Caco-2 (cell line): ENCODE measurements at regions not wholly inside any gene's neighbourhood (a gene's known extent, or its start where the extent isn't known, plus 50 kb on each side); places are given as distances from the start of the nearest gene placed in this dataset.
"Not testable (repeated sequence)": the region's sequence is repeated elsewhere in the genome, so short reads cannot be mapped to it uniquely, and the experiment has no call there.

ENCODE experiments used
- BruUV-seq: library from RNA; stranded (reverse); fragments of 400-500 nt; replicated peaks from 2 replicates; lab custom pipeline; 2021; lab: Mats Ljungman, UMichigan
- CTCF ChIA-PET: fragments of 300-600 bp; sonication (Branson Sonifier 250); formaldehyde crosslinking; loops from one replicate; lab custom pipeline; 2022; ENCODE audit warnings: antibody characterized with exemption; lab: Charles Lee
- POLR2A ChIA-PET: fragments of 300-600 bp; sonication (Branson Sonifier 250); formaldehyde crosslinking; loops from one replicate; lab custom pipeline; 2022; ENCODE audit warnings: antibody characterized with exemption; lab: Charles Lee
- DNase-seq, 2 experiments: peaks; one replicate each; pipeline versions ENCODE4 v3.0.0 to v3.0.0-alpha.2; 2020 to 2022
- H3K27me3 ChIP-seq: replicated peaks from 2 replicates; pipeline ENCODE4 v1.6.0; 2011; ENCODE audit warnings: low read length; ENCODE audit not compliant: control insufficient read depth, insufficient read depth
- H3K36me3 ChIP-seq: 2 replicates; pipeline ENCODE4 v1.5.1; 2011; ENCODE audit warnings: low read length; ENCODE audit not compliant: control insufficient read depth, insufficient read depth
- H3K4me1 ChIP-seq: fragments of 250-450 bp; sonication (Bioruptor Pico); 2 replicates; pipeline ENCODE4 v1.5.1; 2020; ENCODE audit warnings: mild to moderate bottlenecking
- H3K4me3 ChIP-seq: 2 replicates; pipeline ENCODE4 v1.5.1; 2011; ENCODE audit warnings: low read depth, mild to moderate bottlenecking, control low read depth, low read length
- H3K9me3 ChIP-seq: fragments of 250-450 bp; sonication (Bioruptor Pico); 2 replicates; pipeline ENCODE4 v1.5.1; 2020; ENCODE audit warnings: mild to moderate bottlenecking, moderate library complexity
- H3K27ac Mint-ChIP-seq: one replicate; pipeline ENCODE4 v1.8.0; 2022; ENCODE audit warnings: mixed read lengths; ENCODE audit not compliant: unreplicated experiment
- H3K27me3 Mint-ChIP-seq: one replicate; pipeline ENCODE4 v1.8.0; 2022; ENCODE audit warnings: mixed read lengths; ENCODE audit not compliant: insufficient read depth, unreplicated experiment
- H3K36me3 Mint-ChIP-seq: one replicate; pipeline ENCODE4 v1.8.0; 2022; ENCODE audit warnings: mild to moderate bottlenecking, mixed read lengths; ENCODE audit not compliant: insufficient read depth, unreplicated experiment
- H3K4me1 Mint-ChIP-seq: one replicate; pipeline ENCODE4 v1.8.0; 2022; ENCODE audit warnings: low read depth, mixed read lengths; ENCODE audit not compliant: unreplicated experiment
- H3K4me3 Mint-ChIP-seq: one replicate; pipeline ENCODE4 v1.8.0; 2022; ENCODE audit warnings: mild to moderate bottlenecking, moderate library complexity, mixed read lengths; ENCODE audit not compliant: unreplicated experiment
- H3K9me3 Mint-ChIP-seq: one replicate; pipeline ENCODE4 v1.8.0; 2022; ENCODE audit warnings: mixed read lengths; ENCODE audit not compliant: unreplicated experiment
- CTCF ChIP-seq, 2 experiments: fragments of 200-600 bp in 1 of 2; IDR thresholded peaks; 1 replicate in 1 of 2; 2 replicates in 1 of 2; pipeline versions ENCODE4 v1.5.1 to v1.8.0; 2011 to 2022; ENCODE audit warnings: antibody characterized with exemption in 1 of 2, control low read depth in 1 of 2, inconsistent platforms in 1 of 2, low read depth in 1 of 2, low read length in 1 of 2, mild to moderate bottlenecking in 1 of 2, moderate library complexity in 1 of 2; ENCODE audit not compliant: insufficient read depth in 1 of 2, severe bottlenecking in 1 of 2, unreplicated experiment in 1 of 2
- intact Hi-C: fragments of 100-400 bp; cut with micrococcal nuclease; formaldehyde crosslinking; loops from one replicate; pipeline ENCODE4 v1.10.0; 2022; ENCODE audit not compliant: unreplicated experiment

GRCh38 chr16:5207001-5207523, 109.5 kb upstream of the EEF2KMT start:
- DNase-seq: no peak
- no peaks in the 10 kb centered on the region for H3K36me3 Mint-ChIP-seq
- no peak for TF ChIP-seq CTCF (IDR thresholded peaks at IDR 0.05; ENCODE audit: insufficient read depth in 1 of 2, low read depth in 1 of 2, low read length in 1 of 2, severe bottlenecking in 1 of 2, unreplicated experiment in 1 of 2)
- no peaks in the 10 kb centered on the region for H3K4me1 ChIP-seq
- no peak overlapping the region for H3K4me3 ChIP-seq
- no peak overlapping the region for H3K4me3 Mint-ChIP-seq
- H3K9me3 Mint-ChIP-seq: peaks cover 9% of the 10 kb centered on the region
- H3K4me1 Mint-ChIP-seq: no peaks in the 10 kb centered on the region
- H3K9me3 ChIP-seq: no peaks in the 10 kb centered on the region
- intact Hi-C loops: no loop called here
- no peaks in the 10 kb centered on the region for H3K36me3 ChIP-seq
- peaks cover 8% of the 10 kb centered on the region for H3K27me3 Mint-ChIP-seq
- no peaks in the 10 kb centered on the region for H3K27me3 ChIP-seq
- POLR2A ChIA-PET: no interaction called here
- BruUV-seq: no TSS peak
- CTCF ChIA-PET: no interaction called here
- H3K27ac Mint-ChIP-seq: no peak overlapping the region

GRCh38 chr16:5206331-5206990, 108.9 kb upstream of the EEF2KMT start:
- H3K4me3 Mint-ChIP-seq: no peak overlapping the region
- Histone ChIP-seq H3K4me1 (no peaks in the 10 kb centered on the region), H3K27me3 (no peaks in the 10 kb centered on the region), H3K9me3 (no peaks in the 10 kb centered on the region), H3K4me3 (no peak overlapping the region), H3K36me3 (no peaks in the 10 kb centered on the region)
- CTCF ChIA-PET: interaction anchor here (0.6 kb wide), 1 partner anchor 9 kb away, joined by 4 read pairs; no protein-coding TSS in a partner anchor
- H3K27ac Mint-ChIP-seq: no peak overlapping the region
- peaks cover 9% of the 10 kb centered on the region for H3K9me3 Mint-ChIP-seq
- POLR2A ChIA-PET: no interaction called here
- no peaks in the 10 kb centered on the region for H3K4me1 Mint-ChIP-seq
- no TSS peak for BruUV-seq
- DNase-seq: no peak
- intact Hi-C loops: no loop called here
- H3K36me3 Mint-ChIP-seq: no peaks in the 10 kb centered on the region
- TF ChIP-seq CTCF (IDR thresholded peaks at IDR 0.05; ENCODE audit: insufficient read depth in 1 of 2, low read depth in 1 of 2, low read length in 1 of 2, severe bottlenecking in 1 of 2, unreplicated experiment in 1 of 2): no peak
- peaks cover 6% of the 10 kb centered on the region for H3K27me3 Mint-ChIP-seq

GRCh38 chr16:5205361-5206040, 107.9 kb upstream of the EEF2KMT start:
- BruUV-seq: no TSS peak
- Mint-ChIP-seq H3K4me1 (no peaks in the 10 kb centered on the region), H3K36me3 (no peaks in the 10 kb centered on the region), H3K4me3 (no peak overlapping the region), H3K27me3 (peaks cover 6% of the 10 kb centered on the region), H3K27ac (no peak overlapping the region), H3K9me3 (peaks cover 9% of the 10 kb centered on the region)
- Histone ChIP-seq H3K36me3 (no peaks in the 10 kb centered on the region), H3K27me3 (no peaks in the 10 kb centered on the region), H3K4me1 (no peaks in the 10 kb centered on the region), H3K4me3 (no peak overlapping the region), H3K9me3 (no peaks in the 10 kb centered on the region)
- intact Hi-C loops: no loop called here
- TF ChIP-seq CTCF (IDR thresholded peaks at IDR 0.05; ENCODE audit: insufficient read depth in 1 of 2, low read depth in 1 of 2, low read length in 1 of 2, severe bottlenecking in 1 of 2, unreplicated experiment in 1 of 2): no peak
- no peak for DNase-seq
- ChIA-PET CTCF (no interaction called here), POLR2A (no interaction called here)

GRCh38 chr16:5203675-5204074, 106.1 kb upstream of the EEF2KMT start:
- H3K27me3 Mint-ChIP-seq, CTCF ChIA-PET, H3K4me3 ChIP-seq, H3K27me3 ChIP-seq, DNase-seq, H3K4me1 Mint-ChIP-seq, H3K36me3 Mint-ChIP-seq, H3K4me3 Mint-ChIP-seq, H3K4me1 ChIP-seq, H3K9me3 ChIP-seq, H3K27ac Mint-ChIP-seq, POLR2A ChIA-PET, BruUV-seq, H3K36me3 ChIP-seq, H3K9me3 Mint-ChIP-seq, intact Hi-C loops: not testable (repeated sequence)
